ENCODE measurements at regions not wholly inside any gene's neighbourhood (a gene's known extent, or its start where the extent isn't known, plus 50 kb on each side); places are given as distances from the start of the nearest gene placed in this dataset.

DNA sequence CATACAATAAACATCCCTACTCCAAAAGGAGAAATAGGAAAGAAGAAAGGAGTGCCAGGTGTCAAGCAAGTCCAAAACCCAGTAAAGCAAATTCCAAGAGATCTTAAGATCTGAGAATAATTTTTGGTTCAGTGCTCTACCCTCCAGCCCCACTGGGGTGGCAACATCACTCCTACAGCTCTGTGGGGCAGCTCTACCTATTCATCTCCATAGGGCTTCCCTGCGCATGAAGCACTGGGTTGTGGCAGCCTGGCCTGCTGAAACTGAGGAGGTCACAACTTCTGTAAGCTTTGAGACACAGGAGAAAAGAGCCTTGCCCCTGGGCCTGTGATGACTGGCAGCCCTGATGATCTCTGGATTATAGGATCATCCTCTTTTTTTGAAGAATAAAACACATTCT, 378.2 kb upstream of the SOX14 start:
- no peak for DNase-seq (ENCODE audit: extremely low spot score in 2 of 2)
- Histone ChIP-seq H3K36me3 (no peaks in the 10 kb centered on the region), H3K27me3 (no peaks in the 10 kb centered on the region), H3K4me3 (no peak overlapping the region), H3K4me1 (no peaks in the 10 kb centered on the region), H3K27ac (no peak overlapping the region), H3K9me3 (no peaks in the 10 kb centered on the region)
- intact Hi-C loops (cut with DNase I), result no loop called here
- TF ChIP-seq, protein P1, sequence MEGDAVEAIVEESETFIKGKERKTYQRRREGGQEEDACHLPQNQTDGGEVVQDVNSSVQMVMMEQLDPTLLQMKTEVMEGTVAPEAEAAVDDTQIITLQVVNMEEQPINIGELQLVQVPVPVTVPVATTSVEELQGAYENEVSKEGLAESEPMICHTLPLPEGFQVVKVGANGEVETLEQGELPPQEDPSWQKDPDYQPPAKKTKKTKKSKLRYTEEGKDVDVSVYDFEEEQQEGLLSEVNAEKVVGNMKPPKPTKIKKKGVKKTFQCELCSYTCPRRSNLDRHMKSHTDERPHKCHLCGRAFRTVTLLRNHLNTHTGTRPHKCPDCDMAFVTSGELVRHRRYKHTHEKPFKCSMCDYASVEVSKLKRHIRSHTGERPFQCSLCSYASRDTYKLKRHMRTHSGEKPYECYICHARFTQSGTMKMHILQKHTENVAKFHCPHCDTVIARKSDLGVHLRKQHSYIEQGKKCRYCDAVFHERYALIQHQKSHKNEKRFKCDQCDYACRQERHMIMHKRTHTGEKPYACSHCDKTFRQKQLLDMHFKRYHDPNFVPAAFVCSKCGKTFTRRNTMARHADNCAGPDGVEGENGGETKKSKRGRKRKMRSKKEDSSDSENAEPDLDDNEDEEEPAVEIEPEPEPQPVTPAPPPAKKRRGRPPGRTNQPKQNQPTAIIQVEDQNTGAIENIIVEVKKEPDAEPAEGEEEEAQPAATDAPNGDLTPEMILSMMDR (IDR thresholded peaks at IDR 0.05), result no peak
- no peak for TF ChIP-seq POLR2A (IDR thresholded peaks at IDR 0.05)
- no peak for TF ChIP-seq POLR2AphosphoS5 (IDR thresholded peaks at IDR 0.05; ENCODE audit: insufficient read depth in 1 of 2, low read depth in 1 of 2)

DNA sequence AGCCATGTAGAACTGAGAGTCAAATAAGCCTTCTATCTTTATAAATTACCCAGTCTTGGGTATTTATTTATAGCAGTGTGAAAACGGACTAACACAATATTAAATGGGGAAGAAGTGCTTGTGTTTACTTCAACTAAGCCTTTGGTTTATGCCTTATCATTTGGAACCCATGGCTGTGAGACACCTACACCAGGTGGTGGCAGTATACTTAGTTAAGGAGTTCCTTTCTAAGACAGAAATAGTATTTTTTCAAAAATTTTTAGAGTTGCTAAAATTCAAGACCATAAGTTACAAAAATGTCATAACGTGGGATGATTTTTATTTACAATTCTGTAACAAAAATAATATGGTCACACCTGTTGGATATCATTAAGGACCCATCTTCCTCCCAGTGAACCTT, 354.5 kb upstream of the SOX14 start:
- no peaks in the 10 kb centered on the region for H3K36me3 ChIP-seq
- no peak overlapping the region for H3K27ac ChIP-seq
- intact Hi-C loops (cut with DNase I), result no loop called here
- no peaks in the 10 kb centered on the region for H3K9me3 ChIP-seq
- no peaks in the 10 kb centered on the region for H3K4me1 ChIP-seq
- DNase-seq (ENCODE audit: extremely low spot score in 2 of 2), result no peak
- TF ChIP-seq POLR2A (IDR thresholded peaks at IDR 0.05), result no peak
- TF ChIP-seq, protein P1 (IDR thresholded peaks at IDR 0.05), result no peak
- no peak for TF ChIP-seq POLR2AphosphoS5 (IDR thresholded peaks at IDR 0.05; ENCODE audit: insufficient read depth in 1 of 2, low read depth in 1 of 2)
- no peak overlapping the region for H3K4me3 ChIP-seq
- no peaks in the 10 kb centered on the region for H3K27me3 ChIP-seq

DNA sequence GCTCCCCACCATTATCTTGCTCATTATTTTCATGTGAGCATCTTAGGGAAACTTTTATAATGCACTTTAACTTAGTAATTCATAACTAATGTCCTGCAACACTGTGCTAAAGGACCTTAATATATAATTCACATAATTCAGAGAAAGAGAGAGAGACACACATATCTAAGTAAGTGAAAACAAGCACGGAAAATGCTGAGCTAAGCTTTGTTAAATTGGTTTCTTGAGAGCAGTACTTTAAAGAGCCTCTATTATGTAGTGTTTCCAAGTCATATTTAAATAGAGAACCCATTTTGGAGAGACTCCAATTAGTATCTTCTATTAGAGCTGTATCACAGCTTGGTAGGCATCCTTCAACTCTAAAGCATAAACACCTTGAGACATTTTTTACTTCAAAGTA, 354.1 kb upstream of the SOX14 start:
- Histone ChIP-seq H3K27me3 (no peaks in the 10 kb centered on the region), H3K27ac (no peak overlapping the region), H3K4me3 (no peak overlapping the region), H3K9me3 (no peaks in the 10 kb centered on the region), H3K36me3 (no peaks in the 10 kb centered on the region), H3K4me1 (no peaks in the 10 kb centered on the region)
- intact Hi-C loops (cut with DNase I), result no loop called here
- DNase-seq (ENCODE audit: extremely low spot score in 2 of 2), result no peak
- no peak for TF ChIP-seq POLR2A (IDR thresholded peaks at IDR 0.05)
- TF ChIP-seq POLR2AphosphoS5 (IDR thresholded peaks at IDR 0.05; ENCODE audit: insufficient read depth in 1 of 2, low read depth in 1 of 2), result no peak
- TF ChIP-seq, protein P1 (IDR thresholded peaks at IDR 0.05), result no peak

DNA sequence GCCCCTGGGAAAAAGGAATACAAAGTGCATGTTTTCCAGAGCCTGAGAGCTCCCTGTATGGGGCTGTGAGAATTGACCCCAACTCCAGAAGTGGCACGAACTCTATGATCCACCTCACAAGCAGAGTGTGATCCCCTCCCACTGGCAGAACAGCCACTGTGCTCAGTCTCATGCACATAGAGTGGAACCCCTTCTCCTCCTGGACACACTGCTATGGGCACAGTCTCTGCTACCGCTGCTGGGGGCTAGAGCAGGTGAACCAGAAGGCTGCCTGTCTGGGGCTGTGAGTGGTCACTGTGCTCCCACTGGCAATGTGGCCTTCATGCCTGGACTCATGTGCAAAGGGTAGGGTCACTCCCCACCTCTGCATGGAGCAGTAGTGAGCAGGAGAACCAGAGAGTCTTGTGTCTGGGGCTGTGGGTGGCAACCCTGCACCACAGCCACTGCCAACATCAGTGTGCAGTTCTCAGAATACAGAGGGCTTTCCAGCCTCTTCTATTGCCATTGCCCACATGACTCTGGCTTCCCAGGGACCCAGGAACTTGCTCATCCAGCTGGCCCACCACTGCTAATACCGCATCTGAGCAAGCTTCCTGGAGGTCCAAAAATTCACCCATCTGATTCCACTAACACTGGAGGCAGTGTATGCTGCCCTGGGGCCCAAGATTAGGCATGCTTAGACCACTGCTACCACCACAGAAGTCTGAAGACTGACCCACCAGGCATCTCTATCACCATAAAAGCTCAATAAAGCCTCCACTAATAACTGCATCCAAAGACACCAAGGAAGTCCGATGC, 343.7 kb upstream of the SOX14 start:
- Histone ChIP-seq H3K27me3 (no peaks in the 10 kb centered on the region), H3K36me3 (no peaks in the 10 kb centered on the region), H3K4me3 (no peak overlapping the region), H3K4me1 (no peaks in the 10 kb centered on the region), H3K27ac (no peak overlapping the region), H3K9me3 (no peaks in the 10 kb centered on the region)
- no peak for DNase-seq (ENCODE audit: extremely low spot score in 2 of 2)
- TF ChIP-seq POLR2A (IDR thresholded peaks at IDR 0.05) (no peak), POLR2AphosphoS5 (IDR thresholded peaks at IDR 0.05; ENCODE audit: insufficient read depth in 1 of 2, low read depth in 1 of 2) (no peak)
- TF ChIP-seq, protein P1 (IDR thresholded peaks at IDR 0.05), result no peak
- intact Hi-C loops (cut with DNase I), result no loop called here

DNA sequence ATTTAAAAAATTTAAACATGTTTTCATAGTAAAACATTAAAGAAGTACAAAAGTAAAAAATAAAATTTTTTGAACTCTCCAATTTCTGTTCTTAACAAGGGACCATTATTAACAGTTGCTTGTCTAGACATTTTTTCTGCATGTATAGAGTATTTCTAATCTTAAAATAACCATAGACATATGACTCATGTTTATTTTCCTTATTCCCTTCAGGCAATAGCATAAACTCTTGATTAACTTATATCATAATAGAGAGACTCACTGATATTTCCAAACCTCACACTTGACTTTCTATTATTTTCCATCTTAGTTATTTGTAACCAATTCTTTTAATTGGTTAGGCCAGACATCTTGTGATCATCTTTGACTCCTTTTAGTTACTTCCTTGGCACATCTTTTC, 325.6 kb upstream of the SOX14 start:
- H3K9me3 ChIP-seq, result no peaks in the 10 kb centered on the region
- H3K36me3 ChIP-seq, result no peaks in the 10 kb centered on the region
- no peak overlapping the region for H3K4me3 ChIP-seq
- no peak for DNase-seq (ENCODE audit: extremely low spot score in 2 of 2)
- TF ChIP-seq POLR2AphosphoS5 (IDR thresholded peaks at IDR 0.05; ENCODE audit: insufficient read depth in 1 of 2, low read depth in 1 of 2) (no peak), POLR2A (IDR thresholded peaks at IDR 0.05) (no peak)
- TF ChIP-seq, protein P1 (IDR thresholded peaks at IDR 0.05), result no peak
- no peak overlapping the region for H3K27ac ChIP-seq
- no peaks in the 10 kb centered on the region for H3K4me1 ChIP-seq
- intact Hi-C loops (cut with DNase I), result no loop called here
- H3K27me3 ChIP-seq, result no peaks in the 10 kb centered on the region
